NCI-H345 (cell line): ENCODE measurements at regions not wholly inside any gene's neighbourhood (a gene's known extent, or its start where the extent isn't known, plus 50 kb on each side); places are given as distances from the start of the nearest gene placed in this dataset.

ENCODE experiments used
- DNase-seq: peaks from one replicate; lab custom pipeline; 2025; lab: John Stamatoyannopoulos, UW

GRCh38 chr6:16974704-16975359 is 127.0 kb upstream of the STMND1 start:
- no peak for DNase-seq

GRCh38 chr6:16974387-16974673 is 127.5 kb upstream of the STMND1 start:
- DNase-seq, result no peak

GRCh38 chr6:16973545-16974386 is 128.1 kb upstream of the STMND1 start:
- DNase-seq, result no peak

GRCh38 chr6:16973051-16973450 is 128.8 kb upstream of the STMND1 start:
- DNase-seq, result no peak

GRCh38 chr6:16972535-16972934 is 129.3 kb upstream of the STMND1 start:
- DNase-seq, result no peak

GRCh38 chr6:16969699-16970655 is 131.9 kb upstream of the STMND1 start:
- no peak for DNase-seq

- DNase-seq, result no peak
These were observed 133.7 kb upstream of the STMND1 start for GRCh38 chr6:16968101-16968500.

- no peak for DNase-seq
These were observed 134.4 kb upstream of the STMND1 start for GRCh38 chr6:16967470-16967817.

GRCh38 chr6:16966791-16967469 is 134.9 kb upstream of the STMND1 start:
- no peak for DNase-seq

- DNase-seq, result no peak
These were observed 136.2 kb upstream of the STMND1 start for GRCh38 chr6:16965689-16966088.

GRCh38 chr6:16964553-16965499 is 137.0 kb upstream of the STMND1 start:
- DNase-seq, result peak; percentile 61

- no peak for DNase-seq
These were observed 140.3 kb upstream of the STMND1 start for GRCh38 chr6:16961577-16961976.

GRCh38 chr6:16959789-16960188 is 142.1 kb upstream of the STMND1 start:
- no peak for DNase-seq

- no peak for DNase-seq
These were observed 145.5 kb upstream of the STMND1 start for GRCh38 chr6:16956361-16956760.

GRCh38 chr6:16955899-16956298 is 146.0 kb upstream of the STMND1 start:
- DNase-seq, result no peak

- DNase-seq, result no peak
These were observed 147.9 kb upstream of the STMND1 start for GRCh38 chr6:16953905-16954304.

- no peak for DNase-seq
These were observed 148.4 kb upstream of the STMND1 start for GRCh38 chr6:16953446-16953845.

- DNase-seq, result no peak
These were observed 150.9 kb upstream of the STMND1 start for GRCh38 chr6:16950825-16951495.

- no peak for DNase-seq
These were observed 151.5 kb upstream of the STMND1 start for GRCh38 chr6:16950302-16950701.

GRCh38 chr6:16949716-16950115 is 152.1 kb upstream of the STMND1 start:
- DNase-seq, result no peak
